Prostate gland (tissue), 2 donors: ENCODE measurements at regions not wholly inside any gene's neighbourhood (a gene's known extent, or its start where the extent isn't known, plus 50 kb on each side); places are given as distances from the start of the nearest gene placed in this dataset.
"Not testable (repeated sequence)": the region's sequence is repeated elsewhere in the genome, so short reads cannot be mapped to it uniquely, and the experiment has no call there.

ENCODE experiments used
- CTCF ChIP-seq, 4 experiments: fragments of 200-600 bp in 2 of 4; fragments of 450-650 bp in 2 of 4; sonication (generic) in 2 of 4; IDR thresholded peaks; 1 replicate in 3 of 4; 2 replicates in 1 of 4; pipeline ENCODE4 v1.5.1; 2016 to 2019; ENCODE audit warnings: antibody characterized with exemption in 4 of 4, mild to moderate bottlenecking in 2 of 4, moderate library complexity in 2 of 4
- POLR2AphosphoS5 ChIP-seq: sonication (generic); formaldehyde crosslinking; IDR thresholded peaks from one replicate; pipeline ENCODE4 v1.6.1; 2017; ENCODE audit warnings: antibody characterized with exemption

- TF ChIP-seq POLR2AphosphoS5; CTCF (IDR thresholded peaks at IDR 0.05): not testable (repeated sequence)
Observed at GRCh38 chr1:67613479-67613878, 71.5 kb upstream of the GADD45A start.
